ENCODE measurements at regions not wholly inside any gene's neighbourhood (a gene's known extent, or its start where the extent isn't known, plus 50 kb on each side); places are given as distances from the start of the nearest gene placed in this dataset.
"Not testable (repeated sequence)": the region's sequence is repeated elsewhere in the genome, so short reads cannot be mapped to it uniquely, and the experiment has no call there.

GRCh38 chr16:5212501-5212900, 114.9 kb upstream of the EEF2KMT start:
- not testable (repeated sequence) for DNase-seq

GRCh38 chr16:5207862-5208498, 110.4 kb upstream of the EEF2KMT start:
- DNase-seq: not testable (repeated sequence)

- DNase-seq: no peak
Measured at GRCh38 chr16:5207001-5207523, 109.5 kb upstream of the EEF2KMT start.

- no peak for DNase-seq
Measured at GRCh38 chr16:5206331-5206990, 108.9 kb upstream of the EEF2KMT start.

- DNase-seq: no peak
Measured at GRCh38 chr16:5205361-5206040, 107.9 kb upstream of the EEF2KMT start.

GRCh38 chr16:5203675-5204074, 106.1 kb upstream of the EEF2KMT start:
- not testable (repeated sequence) for DNase-seq

- no peak for DNase-seq
Measured at GRCh38 chr16:5200123-5200522, 102.5 kb upstream of the EEF2KMT start.

GRCh38 chr16:5196204-5196603, 98.6 kb upstream of the EEF2KMT start:
- no peak for DNase-seq

GRCh38 chr16:5193861-5194260, 96.3 kb upstream of the EEF2KMT start:
- DNase-seq: no peak

- DNase-seq: no peak
Measured at GRCh38 chr16:5188989-5189352, 91.4 kb upstream of the EEF2KMT start.

- no peak for DNase-seq
Measured at GRCh38 chr16:5188318-5188988, 90.9 kb upstream of the EEF2KMT start.

- no peak for DNase-seq
Measured at GRCh38 chr16:5187402-5187952, 89.9 kb upstream of the EEF2KMT start.

- no peak for DNase-seq
Measured at GRCh38 chr16:5186381-5186903, 88.8 kb upstream of the EEF2KMT start.

GRCh38 chr16:5176505-5176904, 78.9 kb upstream of the EEF2KMT start:
- no peak for DNase-seq

- DNase-seq: no peak
Measured at GRCh38 chr16:5175266-5175665, 77.7 kb upstream of the EEF2KMT start.

- DNase-seq: no peak
Measured at GRCh38 chr16:5166486-5166885, 68.9 kb upstream of the EEF2KMT start.

- not testable (repeated sequence) for DNase-seq
Measured at GRCh38 chr16:5165429-5165828, 67.8 kb upstream of the EEF2KMT start.

- DNase-seq: not testable (repeated sequence)
Measured at GRCh38 chr16:5162801-5163200, 65.2 kb upstream of the EEF2KMT start.

- not testable (repeated sequence) for DNase-seq
Measured at GRCh38 chr16:5161888-5162287, 64.3 kb upstream of the EEF2KMT start.

GRCh38 chr16:5160010-5160409, 62.4 kb upstream of the EEF2KMT start:
- not testable (repeated sequence) for DNase-seq

GRCh38 chr16:5159537-5159936, 61.9 kb upstream of the EEF2KMT start:
- DNase-seq: not testable (repeated sequence)

GRCh38 chr16:5158494-5158893, 60.9 kb upstream of the EEF2KMT start:
- no peak for DNase-seq

- not testable (repeated sequence) for DNase-seq
Measured at GRCh38 chr16:5156486-5156885, 58.9 kb upstream of the EEF2KMT start.
